NCI-H1694 (cell line): ENCODE measurements at regions not wholly inside any gene's neighbourhood (a gene's known extent, or its start where the extent isn't known, plus 50 kb on each side); places are given as distances from the start of the nearest gene placed in this dataset.
"Not testable (repeated sequence)": the region's sequence is repeated elsewhere in the genome, so short reads cannot be mapped to it uniquely, and the experiment has no call there.

Experiments
- DNase-seq: peaks from one replicate; lab custom pipeline; 2025; lab: John Stamatoyannopoulos, UW

- no peak for DNase-seq
Observed at GRCh38 chr5:103915081-103915480, 352.5 kb upstream of the NUDT12 start.

- no peak for DNase-seq
Observed at GRCh38 chr5:103910786-103911185, 348.2 kb upstream of the NUDT12 start.

GRCh38 chr5:103910011-103910410, 347.4 kb upstream of the NUDT12 start:
- no peak for DNase-seq

GRCh38 chr5:103909391-103909790, 346.8 kb upstream of the NUDT12 start:
- no peak for DNase-seq

- no peak for DNase-seq
Observed at GRCh38 chr5:103908336-103909080, 345.9 kb upstream of the NUDT12 start.

- DNase-seq: no peak
Observed at GRCh38 chr5:103907001-103907400, 344.4 kb upstream of the NUDT12 start.

GRCh38 chr5:103904651-103905050, 342.1 kb upstream of the NUDT12 start:
- DNase-seq: no peak

- no peak for DNase-seq
Observed at GRCh38 chr5:103902893-103903292, 340.3 kb upstream of the NUDT12 start.

- no peak for DNase-seq
Observed at GRCh38 chr5:103901885-103902284, 339.3 kb upstream of the NUDT12 start.

GRCh38 chr5:103896593-103896992, 334.0 kb upstream of the NUDT12 start:
- DNase-seq: no peak

GRCh38 chr5:103895738-103896137, 333.1 kb upstream of the NUDT12 start:
- no peak for DNase-seq

GRCh38 chr5:103894882-103895281, 332.3 kb upstream of the NUDT12 start:
- DNase-seq: no peak

GRCh38 chr5:103891151-103891550, 328.6 kb upstream of the NUDT12 start:
- no peak for DNase-seq

- no peak for DNase-seq
Observed at GRCh38 chr5:103890313-103890712, 327.7 kb upstream of the NUDT12 start.

- DNase-seq: no peak
Observed at GRCh38 chr5:103889500-103890209, 327.1 kb upstream of the NUDT12 start.

GRCh38 chr5:103886826-103887225, 324.2 kb upstream of the NUDT12 start:
- no peak for DNase-seq

- no peak for DNase-seq
Observed at GRCh38 chr5:103883143-103883542, 320.6 kb upstream of the NUDT12 start.

- no peak for DNase-seq
Observed at GRCh38 chr5:103881560-103881959, 319.0 kb upstream of the NUDT12 start.

- no peak for DNase-seq
Observed at GRCh38 chr5:103867857-103868598, 305.4 kb upstream of the NUDT12 start.

GRCh38 chr5:103866169-103866568, 303.6 kb upstream of the NUDT12 start:
- no peak for DNase-seq

- no peak for DNase-seq
Observed at GRCh38 chr5:103862398-103862797, 299.8 kb upstream of the NUDT12 start.

GRCh38 chr5:103860327-103860726, 297.7 kb upstream of the NUDT12 start:
- no peak for DNase-seq

- not testable (repeated sequence) for DNase-seq
Observed at GRCh38 chr5:103858367-103858766, 295.8 kb upstream of the NUDT12 start.
